Mammary epithelial cell (primary cell): ENCODE measurements at regions not wholly inside any gene's neighbourhood (a gene's known extent, or its start where the extent isn't known, plus 50 kb on each side); places are given as distances from the start of the nearest gene placed in this dataset.
"Not testable (repeated sequence)": the region's sequence is repeated elsewhere in the genome, so short reads cannot be mapped to it uniquely, and the experiment has no call there.

ENCODE experiments used
- CTCF ChIP-seq, 2 donors: IDR thresholded peaks in 1 of 2; conservative IDR thresholded peaks in 1 of 2; 2 replicates each; pipeline ENCODE4 v1.5.1; 2011 to 2012; ENCODE audit warnings: inconsistent platforms in 2 of 2, low read length in 2 of 2, mild to moderate bottlenecking in 2 of 2, control low read depth in 1 of 2, low read depth in 1 of 2; ENCODE audit not compliant: insufficient read depth in 1 of 2; ENCODE audit errors: extremely low read depth in 1 of 2
- EZH2 ChIP-seq: IDR thresholded peaks from 2 replicates; pipeline ENCODE4 v1.6.1; 2012; ENCODE audit warnings: low read length, inconsistent platforms, borderline replicate concordance

- not testable (repeated sequence) for TF ChIP-seq CTCF (conservative IDR thresholded peaks at IDR 0.05 in 1 of 2, IDR thresholded peaks at IDR 0.05 in 1 of 2; ENCODE audit: extremely low read depth in 1 of 2, insufficient read depth in 1 of 2, low read depth in 1 of 2, low read length in 2 of 2); EZH2
These were observed 74.9 kb upstream of the ATP5MC3 start for GRCh38 chr2:175256391-175256790.
